NB4 (cell line): ENCODE measurements at regions not wholly inside any gene's neighbourhood (a gene's known extent, or its start where the extent isn't known, plus 50 kb on each side); places are given as distances from the start of the nearest gene placed in this dataset.

Experiments used
- CTCF ChIP-seq: IDR thresholded peaks from one replicate; pipeline ENCODE4 v1.5.1; 2012; ENCODE audit warnings: low read depth, low read length
- MAX ChIP-seq: IDR thresholded peaks from 2 replicates; pipeline ENCODE4 v1.6.1; 2011; ENCODE audit warnings: low read depth, low read length
- MYC ChIP-seq: IDR thresholded peaks from 2 replicates; pipeline ENCODE4 v1.6.1; 2011; ENCODE audit warnings: low read depth, low read length
- POLR2A ChIP-seq: IDR thresholded peaks from 2 replicates; pipeline ENCODE4 v1.6.1; 2011; ENCODE audit warnings: mild to moderate bottlenecking; ENCODE audit not compliant: insufficient read length; ENCODE audit errors: extremely low read depth

- no peak for TF ChIP-seq CTCF
- TF ChIP-seq POLR2A = no peak
- no peak for TF ChIP-seq MYC
- no peak for TF ChIP-seq MAX
Observed at GRCh38 chr14:21852775-21853174, 179.2 kb upstream of the OR4E1 start.
